ENCODE measurements at regions not wholly inside any gene's neighbourhood (a gene's known extent, or its start where the extent isn't known, plus 50 kb on each side); places are given as distances from the start of the nearest gene placed in this dataset.

DNA sequence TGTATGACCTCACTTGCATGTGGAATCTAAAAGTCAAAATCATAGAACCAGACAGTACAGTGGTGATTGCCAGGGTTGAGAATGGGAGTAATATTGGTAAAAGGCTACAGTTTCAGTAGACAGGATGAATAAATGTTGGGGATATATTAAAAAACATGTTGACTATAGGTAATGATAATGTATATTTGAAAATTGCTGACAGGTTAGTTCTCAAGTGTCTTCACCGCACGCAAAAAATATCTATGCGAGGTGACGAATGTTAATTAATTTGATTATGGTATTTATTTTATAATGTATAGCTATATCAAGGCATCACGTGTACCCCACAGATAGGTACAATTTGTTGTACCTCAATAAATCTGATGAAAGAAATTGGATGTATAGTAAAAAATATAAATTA, 909.6 kb upstream of the NDST4 start:
- TF ChIP-seq, protein P1, sequence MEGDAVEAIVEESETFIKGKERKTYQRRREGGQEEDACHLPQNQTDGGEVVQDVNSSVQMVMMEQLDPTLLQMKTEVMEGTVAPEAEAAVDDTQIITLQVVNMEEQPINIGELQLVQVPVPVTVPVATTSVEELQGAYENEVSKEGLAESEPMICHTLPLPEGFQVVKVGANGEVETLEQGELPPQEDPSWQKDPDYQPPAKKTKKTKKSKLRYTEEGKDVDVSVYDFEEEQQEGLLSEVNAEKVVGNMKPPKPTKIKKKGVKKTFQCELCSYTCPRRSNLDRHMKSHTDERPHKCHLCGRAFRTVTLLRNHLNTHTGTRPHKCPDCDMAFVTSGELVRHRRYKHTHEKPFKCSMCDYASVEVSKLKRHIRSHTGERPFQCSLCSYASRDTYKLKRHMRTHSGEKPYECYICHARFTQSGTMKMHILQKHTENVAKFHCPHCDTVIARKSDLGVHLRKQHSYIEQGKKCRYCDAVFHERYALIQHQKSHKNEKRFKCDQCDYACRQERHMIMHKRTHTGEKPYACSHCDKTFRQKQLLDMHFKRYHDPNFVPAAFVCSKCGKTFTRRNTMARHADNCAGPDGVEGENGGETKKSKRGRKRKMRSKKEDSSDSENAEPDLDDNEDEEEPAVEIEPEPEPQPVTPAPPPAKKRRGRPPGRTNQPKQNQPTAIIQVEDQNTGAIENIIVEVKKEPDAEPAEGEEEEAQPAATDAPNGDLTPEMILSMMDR (conservative IDR thresholded peaks at IDR 0.05 in 1 of 2, IDR thresholded peaks at IDR 0.05 in 1 of 2; ENCODE audit: low read depth in 1 of 2, low read length in 2 of 2), result no peak
- TF ChIP-seq EZH2 (IDR thresholded peaks at IDR 0.05; ENCODE audit: low read length, missing control alignments), result no peak
